WTC11 (cell line): ENCODE measurements at regions not wholly inside any gene's neighbourhood (a gene's known extent, or its start where the extent isn't known, plus 50 kb on each side); places are given as distances from the start of the nearest gene placed in this dataset.

Experiments used
- ATAC-seq: fragments of 200-7000 bp; cut with Tn5 transposase; 2 replicates; pipeline ENCODE4 v1.10.0; 2021; ENCODE audit warnings: mild to moderate bottlenecking, moderate library complexity
- CTCF ChIA-PET: fragments of 300-600 bp; sonication (Branson Sonifier 250); formaldehyde crosslinking; loops from one replicate; lab custom pipeline; 2021; ENCODE audit warnings: antibody characterized with exemption; lab: Charles Lee
- POLR2A ChIA-PET: fragments of 350-600 bp; sonication (Branson Sonifier 250); formaldehyde crosslinking; loops from one replicate; lab custom pipeline; 2021; ENCODE audit warnings: antibody characterized with exemption; lab: Charles Lee
- DNase-seq: peaks from one replicate; pipeline ENCODE4 v3.0.0; 2021; ENCODE audit warnings: low spot score
- H3K27ac Mint-ChIP-seq: 2 replicates; pipeline ENCODE4 v1.8.0; 2021; ENCODE audit warnings: mixed read lengths
- H3K27me3 Mint-ChIP-seq: 2 replicates; pipeline ENCODE4 v1.8.0; 2021; ENCODE audit warnings: low read depth, mild to moderate bottlenecking, moderate library complexity, mixed read lengths
- H3K36me3 Mint-ChIP-seq: 2 replicates; pipeline ENCODE4 v1.8.0; 2021; ENCODE audit warnings: mixed read lengths
- H3K4me1 Mint-ChIP-seq: 2 replicates; pipeline ENCODE4 v1.8.0; 2022; ENCODE audit warnings: mixed read lengths
- H3K4me3 Mint-ChIP-seq: 2 replicates; pipeline ENCODE4 v1.8.0; 2021; ENCODE audit warnings: mild to moderate bottlenecking, moderate library complexity, mixed read lengths
- H3K9me3 Mint-ChIP-seq: 2 replicates; pipeline ENCODE4 v1.8.0; 2021; ENCODE audit warnings: mixed read lengths
- AFF4 ChIP-seq: sonication (generic); formaldehyde crosslinking; IDR thresholded peaks from 2 replicates; pipeline ENCODE4 v1.8.1; 2023; ENCODE audit warnings: mild to moderate bottlenecking, missing genetic modification reagents, borderline replicate concordance
- ATF3 ChIP-seq: sonication (generic); formaldehyde crosslinking; conservative IDR thresholded peaks from 2 replicates; pipeline ENCODE4 v1.8.1; 2022; ENCODE audit warnings: mild to moderate bottlenecking, missing genetic modification reagents
- CBFB ChIP-seq: sonication (generic); formaldehyde crosslinking; IDR thresholded peaks from 2 replicates; pipeline ENCODE4 v1.8.1; 2022; ENCODE audit warnings: mild to moderate bottlenecking, low read depth, missing genetic modification reagents
- CTCF ChIP-seq: fragments of 200-600 bp; IDR thresholded peaks from 2 replicates; pipeline ENCODE4 v1.8.0; 2022; ENCODE audit warnings: antibody characterized with exemption
- ESRRA ChIP-seq: sonication (generic); formaldehyde crosslinking; IDR thresholded peaks from 2 replicates; pipeline ENCODE4 v1.8.1; 2022; ENCODE audit warnings: mild to moderate bottlenecking, missing genetic modification reagents, borderline replicate concordance
- FOXK1 ChIP-seq: sonication (generic); formaldehyde crosslinking; IDR thresholded peaks from 2 replicates; pipeline ENCODE4 v1.8.0; 2022; ENCODE audit warnings: mild to moderate bottlenecking, moderate library complexity, missing genetic modification reagents
- FOXP1 ChIP-seq: sonication (generic); formaldehyde crosslinking; IDR thresholded peaks from 2 replicates; pipeline ENCODE4 v1.8.0; 2022; ENCODE audit warnings: missing genetic modification reagents, mild to moderate bottlenecking, moderate library complexity, borderline replicate concordance
- IRF2 ChIP-seq: sonication (generic); formaldehyde crosslinking; IDR thresholded peaks from 2 replicates; pipeline ENCODE4 v1.8.0; 2022; ENCODE audit warnings: low read depth, missing genetic modification reagents, borderline replicate concordance
- JAZF1 ChIP-seq: fragments of 250-450 bp; sonication (Bioruptor Pico); IDR thresholded peaks from 2 replicates; pipeline ENCODE4 v1.9.0; 2021; ENCODE audit warnings: moderate library complexity, mild to moderate bottlenecking, inconsistent platforms
- MYBL2 ChIP-seq: sonication (generic); formaldehyde crosslinking; IDR thresholded peaks from 2 replicates; pipeline ENCODE4 v1.8.1; 2023; ENCODE audit warnings: mild to moderate bottlenecking, moderate library complexity, missing genetic modification reagents
- RELA ChIP-seq: sonication (generic); formaldehyde crosslinking; IDR thresholded peaks from 2 replicates; pipeline ENCODE4 v1.8.1; 2022; ENCODE audit warnings: missing genetic modification reagents, mild to moderate bottlenecking, borderline replicate concordance
- TCF7 ChIP-seq: sonication (generic); formaldehyde crosslinking; IDR thresholded peaks from 2 replicates; pipeline ENCODE4 v1.8.0; 2022; ENCODE audit warnings: mild to moderate bottlenecking, low read depth, missing genetic modification reagents, moderate library complexity
- TEAD4 ChIP-seq: sonication (generic); formaldehyde crosslinking; IDR thresholded peaks from 2 replicates; pipeline ENCODE4 v1.8.0; 2022; ENCODE audit warnings: mild to moderate bottlenecking, missing genetic modification reagents
- USF2 ChIP-seq: sonication (generic); formaldehyde crosslinking; IDR thresholded peaks from 2 replicates; pipeline ENCODE4 v1.8.1; 2023; ENCODE audit warnings: mild to moderate bottlenecking, missing genetic modification reagents, moderate library complexity
- ZNF121 ChIP-seq: sonication (generic); formaldehyde crosslinking; IDR thresholded peaks from 2 replicates; pipeline ENCODE4 v1.8.0; 2023; ENCODE audit warnings: missing genetic modification reagents
- ZNF263 ChIP-seq: sonication (generic); formaldehyde crosslinking; IDR thresholded peaks from 2 replicates; pipeline ENCODE4 v1.8.1; 2022; ENCODE audit warnings: low read depth, mild to moderate bottlenecking, moderate library complexity, missing genetic modification reagents
- ZNF512 ChIP-seq: sonication (generic); formaldehyde crosslinking; IDR thresholded peaks from 2 replicates; pipeline ENCODE4 v1.8.1; 2022; ENCODE audit warnings: missing genetic modification reagents, borderline replicate concordance
- ZNF532 ChIP-seq: fragments of 250-450 bp; sonication (Bioruptor Pico); IDR thresholded peaks from 2 replicates; pipeline ENCODE4 v1.9.0; 2021; ENCODE audit warnings: mild to moderate bottlenecking, borderline replicate concordance

DNA sequence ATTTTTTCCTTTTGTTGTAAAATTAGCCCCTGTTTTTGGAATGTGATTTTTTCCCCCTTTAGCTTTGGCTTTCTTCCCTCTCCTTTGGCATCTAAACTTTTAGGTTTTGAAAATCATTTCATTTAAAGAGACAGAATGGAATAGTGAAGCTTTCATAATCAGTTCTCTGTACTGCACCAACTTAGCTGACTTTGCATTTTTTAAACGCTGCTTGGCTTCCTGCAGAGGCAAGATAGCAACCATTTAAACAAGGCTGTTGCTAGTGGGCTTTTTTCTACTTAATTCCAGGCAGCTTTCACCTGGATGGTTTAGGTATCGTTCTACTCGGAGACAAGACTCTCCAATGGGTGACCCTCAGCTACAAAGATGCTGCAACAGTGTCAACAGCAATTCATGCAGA lies 267.9 kb upstream of the PKDCC start (continued):
- TF ChIP-seq USF2 (CRISPR knock-in tag): no peak
- TF ChIP-seq FOXK1 (CRISPR knock-in tag): no peak
- no peak for TF ChIP-seq CBFB
- TF ChIP-seq MYBL2: no peak

- TF ChIP-seq ESRRA (CRISPR knock-in tag) (no peak), IRF2 (CRISPR knock-in tag) (no peak), CTCF (peak; percentile 83), JAZF1 (CRISPR knock-in tag) (no peak)
- Mint-ChIP-seq H3K36me3 (no peaks in the 10 kb centered on the region), H3K4me1 (peaks cover 18% of the 10 kb centered on the region), H3K9me3 (no peaks in the 10 kb centered on the region), H3K27ac (no peak overlapping the region), H3K27me3 (no peaks in the 10 kb centered on the region), H3K4me3 (no peak overlapping the region)
- CTCF ChIA-PET: interaction anchor here (1.6 kb wide), 1 partner anchor 368 kb away, joined by 5 read pairs; no protein-coding TSS in a partner anchor
- DNase-seq (no peak), ATAC-seq (peak; percentile 50)
- POLR2A ChIA-PET: no interaction called here
Observed at GRCh38 chr2:41782306-41783158, 265.3 kb upstream of the PKDCC start.

- no peak for DNase-seq
- peak; percentile 40 for ATAC-seq
- no peaks in the 10 kb centered on the region for H3K36me3 Mint-ChIP-seq
- peaks cover 12% of the 10 kb centered on the region for H3K4me1 Mint-ChIP-seq
- no peak overlapping the region for H3K4me3 Mint-ChIP-seq
- no peaks in the 10 kb centered on the region for H3K9me3 Mint-ChIP-seq
- CTCF ChIA-PET: no interaction called here
- POLR2A ChIA-PET: no interaction called here
- no peak overlapping the region for H3K27ac Mint-ChIP-seq
- no peaks in the 10 kb centered on the region for H3K27me3 Mint-ChIP-seq
- TF ChIP-seq ZNF121 (CRISPR knock-in tag) (no peak), ZNF512 (CRISPR knock-in tag) (no peak), RELA (CRISPR knock-in tag) (no peak), TCF7 (CRISPR knock-in tag) (no peak), AFF4 (CRISPR knock-in tag) (no peak), ZNF263 (no peak), FOXP1 (CRISPR knock-in tag) (no peak), TEAD4 (CRISPR knock-in tag) (no peak), ZNF532 (CRISPR knock-in tag) (no peak), ATF3 (CRISPR knock-in tag) (no peak)
Observed at GRCh38 chr2:41784496-41784895, 263.3 kb upstream of the PKDCC start.
